Heart left ventricle (tissue), 16 donors: ENCODE measurements at regions not wholly inside any gene's neighbourhood (a gene's known extent, or its start where the extent isn't known, plus 50 kb on each side); places are given as distances from the start of the nearest gene placed in this dataset.

Source experiments
- ATAC-seq, 4 donors: fragments of 200-7000 bp; cut with Tn5 transposase; one replicate each; pipeline ENCODE4 v1.9.1; 2020 to 2022; ENCODE audit warnings: moderate library complexity in 4 of 4, mild to moderate bottlenecking in 3 of 4, moderate number of reproducible peaks in 1 of 4
- DNase-seq, 5 donors: peaks; one replicate each; pipeline ENCODE4 v3.0.0-alpha.2; 2020
- H3K27ac ChIP-seq, 12 donors: fragments of 200-600 bp; sonication (generic) in 4 of 12; one replicate each; pipeline versions ENCODE4 v1.5.0 to v1.8.0; 2016 to 2022; ENCODE audit warnings: mild to moderate bottlenecking in 2 of 12
- H3K27me3 ChIP-seq, 9 donors: fragments of 200-600 bp; sonication (generic) in 2 of 9; one replicate each; pipeline versions ENCODE4 v1.5.1 to v1.8.0; 2016 to 2022; ENCODE audit warnings: mild to moderate bottlenecking in 3 of 9
- H3K36me3 ChIP-seq, 9 donors: fragments of 200-600 bp; sonication (generic) in 2 of 9; one replicate each; pipeline versions ENCODE4 v1.5.0 to v1.8.0; 2018 to 2022; ENCODE audit warnings: mild to moderate bottlenecking in 2 of 9
- H3K4me1 ChIP-seq, 12 donors: fragments of 200-600 bp; sonication (generic) in 4 of 12; one replicate each; pipeline versions ENCODE4 v1.5.0 to v1.8.0; 2016 to 2022; ENCODE audit warnings: mild to moderate bottlenecking in 3 of 12
- H3K4me3 ChIP-seq, 12 donors: fragments of 200-600 bp; sonication (generic) in 4 of 12; one replicate each; pipeline versions ENCODE4 v1.5.0 to v1.8.0; 2017 to 2022; ENCODE audit warnings: mild to moderate bottlenecking in 9 of 12, moderate library complexity in 4 of 12
- H3K9me3 ChIP-seq, 12 donors: fragments of 200-600 bp; sonication (generic) in 4 of 12; one replicate each; pipeline versions ENCODE4 v1.5.0 to v1.8.0; 2016 to 2022; ENCODE audit warnings: mild to moderate bottlenecking in 1 of 12
- POLR2A ChIP-seq, 2 donors: fragments of 450-650 bp; IDR thresholded peaks; one replicate each; pipeline ENCODE4 v1.6.1; 2017; ENCODE audit warnings: antibody characterized with exemption in 2 of 2, mild to moderate bottlenecking in 2 of 2, moderate library complexity in 2 of 2
- WGBS, 4 donors: extraction: QIAGEN DNeasy Blood & Tissue Kit in 2 of 4; methylation state at CpG; one replicate each; pipeline versions ENCODE4 v1.1.5 to v1.1.7; 2013 to 2018; 5-methylcytosine and 5-hydroxymethylcytosine counted together
- intact Hi-C, 10 donors: fragments of 100-400 bp; cut with DNase I; formaldehyde crosslinking; loops; one replicate each; pipeline versions ENCODE4 v1.11.1 to v1.14.2; 2022
- TF ChIP-seq, protein P1 (sequence below), 12 donors: fragments of 200-600 bp; sonication (generic) in 4 of 12; IDR thresholded peaks; one replicate each; pipeline versions ENCODE4 v1.5.0 to v1.8.0; 2018 to 2022; ENCODE audit warnings: antibody characterized with exemption in 12 of 12, mild to moderate bottlenecking in 5 of 12
- donor health status: ischemic (EF 13 %, LVEDD 7.1; RV severe dilation, severe dysfunction).
- donor health status: healthy with polysubstance abuse.
- donor health status: DM: no; HTN: yes; CAD: no.
- donor health status: DM: no; HTN: no; CAD: no.
- donor health status: ischemic (EF 25% LVEDD 6.9; RV normal size, moderate dysfunction).
- donor health status: ischemic (EF 25% LVEDD 5.7; RV mildly dilated, moderate dysfunction).
- donor health status: healthy.
- donor health status: DM: yes; HTN: yes; CAD: no.
- donor health status: ischemic (EF 35%, LVEDD 5.7; RV mildly dilated, moderate dysfunction).
- donor health status: nonischemic (EF 11% LVEDD 7.7; RV severe dilation, severe dysfunction).
- donor health status: DM: yes; HTN: yes; CAD: no.
- donor health status: PGD.
- donor health status: ischemic (EF 29% LVEDD 5.4; RV normal size, mild dysfunction).
- donor health status: nonischemic (EF 23%, LVEDD 6.1; RV moderate dilation, normal function).

DNA sequence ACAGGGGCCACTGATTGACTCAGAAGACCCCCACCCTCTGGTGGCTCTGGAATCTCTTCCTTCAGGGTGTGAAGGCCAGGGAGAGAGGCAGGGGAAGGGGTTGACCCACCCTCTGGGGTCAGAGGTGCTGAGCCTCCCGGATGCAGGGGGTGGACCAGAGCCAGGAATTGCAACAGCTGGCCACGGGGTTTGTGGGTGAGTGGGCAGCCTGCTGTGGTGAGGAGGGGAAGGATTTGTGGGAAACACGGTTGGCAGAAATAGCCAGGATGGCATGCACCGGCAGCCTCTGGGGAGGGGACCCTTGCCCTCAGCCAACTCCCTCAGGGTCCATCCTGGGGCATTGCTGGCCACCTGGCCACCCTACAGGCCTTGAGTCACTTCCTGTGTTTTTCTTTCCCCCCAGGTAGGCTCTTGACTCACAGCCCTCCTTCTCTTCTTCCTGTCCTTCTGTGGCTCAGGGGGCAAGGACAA is 92.8 kb downstream of the MRPL14 start:
- Histone ChIP-seq H3K4me1 (peaks cover 0 to 30% (median 0%) of the 10 kb centered on the region in 12 donors), H3K27ac (no peak overlapping the region), H3K9me3 (no peaks in the 10 kb centered on the region), H3K4me3 (no peak overlapping the region), H3K36me3 (no peaks in the 10 kb centered on the region), H3K27me3 (no peaks in the 10 kb centered on the region)
- TF ChIP-seq, protein P1, sequence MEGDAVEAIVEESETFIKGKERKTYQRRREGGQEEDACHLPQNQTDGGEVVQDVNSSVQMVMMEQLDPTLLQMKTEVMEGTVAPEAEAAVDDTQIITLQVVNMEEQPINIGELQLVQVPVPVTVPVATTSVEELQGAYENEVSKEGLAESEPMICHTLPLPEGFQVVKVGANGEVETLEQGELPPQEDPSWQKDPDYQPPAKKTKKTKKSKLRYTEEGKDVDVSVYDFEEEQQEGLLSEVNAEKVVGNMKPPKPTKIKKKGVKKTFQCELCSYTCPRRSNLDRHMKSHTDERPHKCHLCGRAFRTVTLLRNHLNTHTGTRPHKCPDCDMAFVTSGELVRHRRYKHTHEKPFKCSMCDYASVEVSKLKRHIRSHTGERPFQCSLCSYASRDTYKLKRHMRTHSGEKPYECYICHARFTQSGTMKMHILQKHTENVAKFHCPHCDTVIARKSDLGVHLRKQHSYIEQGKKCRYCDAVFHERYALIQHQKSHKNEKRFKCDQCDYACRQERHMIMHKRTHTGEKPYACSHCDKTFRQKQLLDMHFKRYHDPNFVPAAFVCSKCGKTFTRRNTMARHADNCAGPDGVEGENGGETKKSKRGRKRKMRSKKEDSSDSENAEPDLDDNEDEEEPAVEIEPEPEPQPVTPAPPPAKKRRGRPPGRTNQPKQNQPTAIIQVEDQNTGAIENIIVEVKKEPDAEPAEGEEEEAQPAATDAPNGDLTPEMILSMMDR (IDR thresholded peaks at IDR 0.05), result no peak
- no peak for TF ChIP-seq POLR2A (IDR thresholded peaks at IDR 0.05)
- WGBS, 4 donors, result 46 to 66% (median 54%) methylated on average over 4 of the region's 4 CpGs
- intact Hi-C loops, result no loop called here
- ATAC-seq (peak in 1 of 4 donors; percentile 16), DNase-seq (no peak)

DNA sequence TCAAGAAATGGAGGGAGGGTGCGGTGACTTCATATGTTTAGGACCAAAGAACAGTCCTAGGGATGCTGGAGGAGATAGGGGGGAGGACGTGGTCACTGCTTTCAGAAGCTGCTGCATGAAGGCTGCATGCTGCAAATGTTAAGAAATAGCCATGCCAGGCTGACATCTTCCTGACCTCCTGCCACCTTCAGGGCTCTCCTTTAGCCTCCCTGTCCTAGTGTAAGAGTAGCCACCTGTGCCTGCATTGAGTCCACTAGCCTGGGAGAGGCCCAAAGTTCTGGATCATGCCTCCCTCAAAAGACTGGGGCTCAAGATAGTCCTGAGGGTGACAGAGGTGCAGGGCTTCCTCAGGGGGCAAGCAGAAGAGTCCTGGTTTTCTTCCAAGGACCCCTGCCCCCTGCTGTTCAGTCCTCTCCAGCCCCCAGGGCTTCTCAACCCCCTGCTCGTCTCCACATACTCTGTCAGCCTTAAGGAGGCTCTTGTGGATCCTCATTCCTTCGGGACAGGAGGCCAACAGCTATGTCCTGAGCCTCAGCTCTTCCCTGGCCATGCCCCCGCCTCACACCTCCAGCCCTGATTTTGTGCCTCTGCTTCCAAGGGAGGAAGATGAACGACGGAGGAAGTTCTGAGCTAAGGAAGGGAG is 96.3 kb downstream of the MRPL14 start:
- H3K4me1 ChIP-seq, result peaks cover 0 to 19% (median 0%) of the 10 kb centered on the region in 12 donors
- H3K9me3 ChIP-seq, result no peaks in the 10 kb centered on the region
- TF ChIP-seq, protein P1 (IDR thresholded peaks at IDR 0.05), result no peak
- TF ChIP-seq POLR2A (IDR thresholded peaks at IDR 0.05), result no peak
- ATAC-seq (no peak), DNase-seq (no peak)
- intact Hi-C loops, result no loop called here
- no peaks in the 10 kb centered on the region for H3K36me3 ChIP-seq
- H3K27me3 ChIP-seq, result no peaks in the 10 kb centered on the region
- no peak overlapping the region for H3K4me3 ChIP-seq
- WGBS, 4 donors, result 73 to 83% (median 79%) methylated on average over 7 of the region's 7 CpGs
- no peak overlapping the region for H3K27ac ChIP-seq

DNA sequence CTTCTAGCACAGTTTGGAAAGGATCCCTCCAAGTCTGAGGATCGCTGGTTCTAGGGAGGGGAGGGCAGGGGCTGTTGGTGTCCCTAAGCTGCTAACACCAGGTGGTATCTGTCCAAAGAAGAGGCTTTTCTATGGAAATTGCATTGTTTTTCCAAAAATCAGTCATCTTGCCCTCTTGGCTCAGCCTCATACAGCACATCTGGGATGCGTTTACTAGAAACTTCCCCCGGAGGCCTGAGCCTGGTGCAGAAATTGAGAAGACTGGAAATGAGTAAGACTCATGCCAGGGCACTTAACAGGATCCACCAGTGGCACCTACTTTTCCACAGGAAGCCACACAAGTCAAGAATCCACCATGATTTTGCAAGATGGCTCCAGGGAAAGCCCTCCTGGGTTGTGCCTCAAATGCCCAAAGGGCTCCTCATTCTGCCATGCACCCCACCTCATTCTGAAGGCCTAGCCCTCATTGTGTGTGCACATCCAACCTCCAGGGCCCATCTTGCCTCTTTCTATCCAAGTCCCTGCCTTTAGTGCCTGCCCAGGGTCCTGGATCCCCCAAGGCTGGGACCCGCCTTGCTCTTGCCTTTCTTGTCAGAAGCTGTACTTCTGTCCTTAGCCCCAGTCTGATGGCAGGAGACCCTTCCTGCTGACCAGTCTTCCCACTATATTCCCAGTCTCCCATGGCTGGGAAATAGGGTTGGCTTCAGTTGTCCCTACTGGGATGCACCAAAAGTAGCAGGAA is 97.6 kb downstream of the MRPL14 start:
- Histone ChIP-seq H3K4me1 (peaks cover 0 to 6% (median 0%) of the 10 kb centered on the region in 12 donors), H3K36me3 (no peaks in the 10 kb centered on the region), H3K4me3 (no peak overlapping the region), H3K27me3 (no peaks in the 10 kb centered on the region), H3K27ac (no peak overlapping the region), H3K9me3 (no peaks in the 10 kb centered on the region)
- ATAC-seq, result peak in 2 of 4 donors; percentile 12 to 23
- TF ChIP-seq, protein P1 (IDR thresholded peaks at IDR 0.05), result no peak
- no peak for TF ChIP-seq POLR2A (IDR thresholded peaks at IDR 0.05)
- whole genome bisulfite sequencing, 4 donors, result 74 to 91% (median 82%) methylated on average over 4 of the region's 4 CpGs
- intact Hi-C loops, result no loop called here
- DNase-seq, result no peak

DNA sequence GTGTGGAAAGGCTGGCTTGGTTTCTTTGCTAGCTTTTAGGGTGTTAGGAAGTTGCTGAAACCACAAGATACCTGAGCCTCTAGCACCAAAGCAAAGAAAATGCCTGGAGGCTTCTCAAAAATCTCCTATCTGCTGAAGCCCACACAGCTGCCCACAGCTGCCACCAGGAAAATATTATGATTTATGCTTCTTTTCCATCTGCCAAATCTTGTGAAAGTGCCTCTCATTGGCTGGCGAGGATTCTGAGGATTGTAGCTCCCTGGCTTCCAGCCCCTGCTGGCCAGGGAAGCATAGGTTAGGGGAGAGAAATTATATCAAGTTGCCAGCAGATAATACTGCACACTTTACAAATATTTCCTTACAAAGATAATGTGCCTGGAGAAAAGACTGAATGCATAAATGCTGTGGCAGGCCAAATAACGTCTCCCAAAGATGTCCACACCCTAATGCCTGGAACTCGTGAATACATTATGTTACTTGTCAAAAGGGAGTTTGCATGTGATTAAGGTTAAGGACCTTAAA is 98.4 kb downstream of the MRPL14 start:
- Histone ChIP-seq H3K4me1 (peaks cover 0 to 5% (median 0%) of the 10 kb centered on the region in 12 donors), H3K9me3 (no peaks in the 10 kb centered on the region), H3K36me3 (no peaks in the 10 kb centered on the region), H3K27me3 (no peaks in the 10 kb centered on the region), H3K4me3 (no peak overlapping the region), H3K27ac (no peak overlapping the region)
- DNase-seq (peak in 1 of 5 donors; percentile 51), ATAC-seq (peak in 1 of 4 donors; percentile 33)
- TF ChIP-seq, protein P1 (IDR thresholded peaks at IDR 0.05), result no peak
- no peak for TF ChIP-seq POLR2A (IDR thresholded peaks at IDR 0.05)
- 70 to 82% (median 75%) methylated on average over 3 of the region's 3 CpGs for WGBS, 4 donors
- intact Hi-C loops, result no loop called here
